NCI-H2029 (cell line): ENCODE measurements at regions not wholly inside any gene's neighbourhood (a gene's known extent, or its start where the extent isn't known, plus 50 kb on each side); places are given as distances from the start of the nearest gene placed in this dataset.

Experiments used
- DNase-seq: peaks from one replicate; lab custom pipeline; 2025; lab: John Stamatoyannopoulos, UW

GRCh38 chr14:100381395-100382105 is 58.4 kb downstream of the SLC25A47 start:
- no peak for DNase-seq

- DNase-seq: no peak
Measured at GRCh38 chr14:100382106-100382455, 58.9 kb downstream of the SLC25A47 start.

- no peak for DNase-seq
Measured at GRCh38 chr14:100383727-100384158, 60.6 kb downstream of the SLC25A47 start.

GRCh38 chr14:100384277-100384676 is 61.1 kb downstream of the SLC25A47 start:
- no peak for DNase-seq

- DNase-seq: no peak
Measured at GRCh38 chr14:100384819-100385813, 62.0 kb downstream of the SLC25A47 start.

- no peak for DNase-seq
Measured at GRCh38 chr14:100386121-100386520, 63.0 kb downstream of the SLC25A47 start.

- DNase-seq: no peak
Measured at GRCh38 chr14:100386846-100387245, 63.7 kb downstream of the SLC25A47 start.

GRCh38 chr14:100387450-100387849 is 64.3 kb downstream of the SLC25A47 start:
- DNase-seq: no peak

- no peak for DNase-seq
Measured at GRCh38 chr14:100388103-100389054, 65.2 kb downstream of the SLC25A47 start.

GRCh38 chr14:100389497-100390104 is 66.5 kb downstream of the SLC25A47 start:
- DNase-seq: no peak

- no peak for DNase-seq
Measured at GRCh38 chr14:100391173-100391572, 68.0 kb downstream of the SLC25A47 start.

- DNase-seq: no peak
Measured at GRCh38 chr14:100391724-100392123, 68.6 kb downstream of the SLC25A47 start.

- no peak for DNase-seq
Measured at GRCh38 chr14:100392356-100392755, 69.2 kb downstream of the SLC25A47 start.

- DNase-seq: no peak
Measured at GRCh38 chr14:100393362-100393761, 70.2 kb downstream of the SLC25A47 start.

GRCh38 chr14:100393906-100394732 is 71.0 kb downstream of the SLC25A47 start:
- DNase-seq: no peak

GRCh38 chr14:100394886-100395672 is 71.9 kb downstream of the SLC25A47 start:
- no peak for DNase-seq

GRCh38 chr14:100396266-100396795 is 73.2 kb downstream of the SLC25A47 start:
- no peak for DNase-seq

- no peak for DNase-seq
Measured at GRCh38 chr14:100397005-100397404, 73.9 kb downstream of the SLC25A47 start.

- no peak for DNase-seq
Measured at GRCh38 chr14:100398044-100398443, 74.9 kb downstream of the SLC25A47 start.
